Fibroblast of peridontal ligament (primary cell): ENCODE measurements at regions not wholly inside any gene's neighbourhood (a gene's known extent, or its start where the extent isn't known, plus 50 kb on each side); places are given as distances from the start of the nearest gene placed in this dataset.
A peak's percentile ranks its signal among the peaks of the same experiment; 100 is the strongest.
"Not testable (repeated sequence)": the region's sequence is repeated elsewhere in the genome, so short reads cannot be mapped to it uniquely, and the experiment has no call there.

ENCODE experiments used
- DNase-seq: peaks from one replicate; pipeline ENCODE4 v3.0.0-alpha.2; 2010; ENCODE audit errors: extremely low read depth

DNA sequence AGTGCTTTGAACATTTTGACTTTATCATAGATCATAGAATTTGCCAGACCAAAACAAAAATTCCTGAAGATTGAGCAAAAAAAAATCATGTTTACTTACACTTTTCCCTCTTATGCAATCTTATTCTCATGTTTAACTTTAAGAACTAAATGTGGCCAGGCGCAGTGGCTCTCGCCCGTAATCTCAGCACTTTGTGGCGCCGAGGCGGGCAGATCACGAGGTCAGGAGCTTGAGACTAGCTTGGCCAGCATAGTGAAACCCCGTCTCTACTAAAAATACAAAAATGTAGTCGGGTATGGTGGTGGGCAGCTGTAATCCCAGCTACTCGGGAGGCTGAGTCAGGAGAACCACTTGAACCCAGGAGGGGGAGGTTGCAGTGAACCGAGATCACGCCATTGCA, 227.9 kb upstream of the KYNU start:
- DNase-seq, result no peak

DNA sequence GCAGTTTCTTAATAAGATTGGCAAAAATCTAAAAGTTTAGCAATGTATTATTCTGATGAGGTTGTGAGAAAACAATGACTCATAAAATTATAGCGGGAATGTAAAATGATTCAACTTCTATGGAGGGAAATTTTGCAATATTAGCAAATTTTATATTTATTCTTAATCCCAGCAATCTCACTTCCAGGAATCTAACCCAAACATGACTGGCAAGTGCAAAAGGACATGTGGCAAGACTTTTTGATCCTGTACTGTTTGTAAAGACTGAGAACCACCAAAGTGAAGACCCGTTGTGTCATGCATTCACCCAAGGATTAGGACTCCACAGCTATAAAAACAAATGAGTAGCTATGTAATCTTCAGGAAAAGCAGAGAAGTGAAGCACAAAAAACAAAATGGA, 234.8 kb upstream of the KYNU start:
- peak; percentile 37 for DNase-seq

DNA sequence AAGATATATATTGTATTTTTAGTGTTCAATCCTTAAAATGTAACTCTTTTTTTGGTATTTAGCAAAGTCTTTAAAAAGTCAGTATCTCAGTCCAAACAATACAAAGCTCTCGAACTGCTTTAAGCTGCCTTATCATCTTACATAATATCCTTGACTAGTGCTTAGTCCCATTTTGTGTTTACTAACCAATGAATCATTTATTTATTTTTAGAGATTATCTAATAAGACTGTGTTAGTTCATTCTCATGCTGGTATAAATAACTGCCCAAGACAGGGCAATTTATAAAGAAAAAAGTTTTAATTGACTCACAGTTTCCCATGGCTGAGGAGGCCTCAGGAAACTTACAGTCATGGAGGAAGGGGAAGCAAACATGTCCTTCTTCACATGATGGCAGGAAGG, 248.3 kb upstream of the KYNU start:
- no peak for DNase-seq

DNA sequence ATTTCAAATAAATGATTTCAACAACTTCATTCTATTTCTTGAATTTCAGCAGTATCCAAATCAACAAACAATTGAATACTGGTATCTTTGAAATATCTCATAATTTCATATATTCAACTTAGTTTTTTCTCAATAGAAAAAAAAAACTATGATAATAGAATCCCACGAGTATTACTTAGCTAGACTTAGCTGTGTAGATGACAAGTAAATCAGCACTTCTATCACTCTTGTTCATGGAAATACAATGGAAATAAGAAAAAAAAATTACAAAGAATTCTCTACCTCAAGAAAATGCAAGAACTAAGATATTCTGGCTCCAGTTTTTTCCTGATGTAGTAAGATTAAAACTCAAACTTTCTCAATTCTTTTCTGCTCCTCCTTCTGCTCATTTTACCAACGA, 256.2 kb upstream of the KYNU start:
- no peak for DNase-seq

DNA sequence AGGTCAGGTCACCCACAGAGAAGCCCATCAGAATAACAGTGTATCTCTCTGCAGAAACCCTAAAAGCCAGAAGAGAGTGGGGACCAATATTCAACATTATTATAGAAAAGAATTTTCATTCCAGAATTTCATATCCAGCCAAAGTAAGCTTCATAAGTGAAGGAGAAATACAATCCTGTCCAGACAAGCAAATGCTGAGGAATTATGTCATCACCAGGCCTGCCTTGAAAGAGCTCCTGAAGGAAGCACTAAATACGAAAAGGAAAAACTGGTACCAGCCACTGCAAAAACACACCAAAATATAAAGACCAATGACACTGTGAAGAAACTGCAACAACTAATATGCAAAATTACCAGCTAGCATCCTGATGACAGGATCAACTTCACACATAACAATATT, 260.0 kb upstream of the KYNU start:
- no peak for DNase-seq

DNA sequence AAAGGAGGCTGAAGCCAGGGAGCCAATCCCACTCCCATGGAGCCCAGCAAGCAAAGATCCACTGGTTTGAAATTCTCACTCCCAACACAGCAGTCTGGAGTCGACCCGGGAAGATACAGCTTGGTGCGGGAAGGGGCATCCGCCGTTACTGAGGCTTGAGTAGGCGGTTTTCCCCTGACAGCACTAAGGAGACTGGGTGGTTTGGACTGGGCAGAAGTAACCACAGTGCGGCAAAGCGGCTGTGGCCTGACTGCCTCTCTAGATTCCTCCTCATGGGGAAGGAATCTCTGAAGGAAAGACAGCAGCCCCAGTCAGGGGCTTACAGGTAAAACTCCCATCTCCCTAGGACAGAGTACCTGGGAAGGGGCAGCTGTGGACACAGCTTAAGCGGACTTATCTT, 261.6 kb upstream of the KYNU start:
- no peak for DNase-seq

DNA sequence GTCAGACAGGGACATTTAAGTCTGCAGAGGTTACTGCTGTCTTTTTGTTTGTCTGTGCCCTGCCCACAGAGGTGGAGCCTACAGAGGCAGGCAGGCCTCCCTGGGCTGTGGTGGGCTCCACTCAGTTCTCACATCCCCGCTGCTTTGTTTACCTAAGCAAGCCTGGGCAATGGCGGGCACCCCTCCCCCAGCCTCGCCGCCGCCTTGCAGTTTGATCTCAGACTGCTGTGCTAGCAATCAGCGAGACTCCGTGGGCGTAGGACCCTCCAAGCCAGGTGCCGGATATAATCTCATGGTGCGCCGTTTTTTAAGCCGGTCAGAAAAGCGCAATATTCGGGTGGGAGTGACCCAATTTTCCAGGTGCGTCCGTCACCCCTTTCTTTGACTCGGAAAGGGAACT, 264.3 kb upstream of the KYNU start:
- not testable (repeated sequence) for DNase-seq

DNA sequence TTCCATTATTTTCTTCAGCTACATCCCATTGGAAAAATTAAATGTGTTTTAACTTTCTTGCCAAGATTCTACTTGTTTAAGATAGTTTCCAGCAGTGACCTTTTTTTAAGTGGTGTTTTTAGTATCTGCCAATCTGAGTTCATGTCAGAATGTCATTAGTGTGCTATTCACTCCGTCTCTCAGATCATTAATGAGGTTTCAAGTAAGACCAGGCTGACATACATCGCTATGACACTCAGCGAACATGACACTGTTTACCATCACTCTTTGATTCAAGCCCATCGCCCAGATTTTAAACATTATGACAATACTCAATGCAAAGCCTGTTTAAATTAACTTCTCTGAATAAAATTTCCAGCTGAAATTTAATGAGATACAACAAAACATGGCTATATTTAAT, 272.0 kb upstream of the KYNU start:
- DNase-seq, result no peak

DNA sequence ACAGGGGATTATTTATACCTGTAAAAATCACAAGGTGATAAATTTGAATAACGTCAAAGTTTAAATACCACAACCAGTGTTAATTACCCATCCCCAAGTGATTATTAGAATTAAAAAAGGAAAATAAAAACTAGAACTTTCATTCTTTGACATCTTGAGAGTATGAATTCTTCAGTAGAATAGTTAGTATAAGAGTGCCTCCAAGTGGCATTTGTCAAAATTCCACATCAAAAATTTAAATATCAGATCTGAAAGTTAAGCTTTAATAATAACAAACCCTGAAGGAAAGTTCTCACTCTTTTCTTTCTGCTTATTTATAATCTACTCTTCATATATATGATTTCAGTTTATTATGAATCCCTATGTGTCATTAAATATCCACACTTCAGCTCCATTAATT, 273.7 kb upstream of the KYNU start:
- peak; percentile 26 for DNase-seq

DNA sequence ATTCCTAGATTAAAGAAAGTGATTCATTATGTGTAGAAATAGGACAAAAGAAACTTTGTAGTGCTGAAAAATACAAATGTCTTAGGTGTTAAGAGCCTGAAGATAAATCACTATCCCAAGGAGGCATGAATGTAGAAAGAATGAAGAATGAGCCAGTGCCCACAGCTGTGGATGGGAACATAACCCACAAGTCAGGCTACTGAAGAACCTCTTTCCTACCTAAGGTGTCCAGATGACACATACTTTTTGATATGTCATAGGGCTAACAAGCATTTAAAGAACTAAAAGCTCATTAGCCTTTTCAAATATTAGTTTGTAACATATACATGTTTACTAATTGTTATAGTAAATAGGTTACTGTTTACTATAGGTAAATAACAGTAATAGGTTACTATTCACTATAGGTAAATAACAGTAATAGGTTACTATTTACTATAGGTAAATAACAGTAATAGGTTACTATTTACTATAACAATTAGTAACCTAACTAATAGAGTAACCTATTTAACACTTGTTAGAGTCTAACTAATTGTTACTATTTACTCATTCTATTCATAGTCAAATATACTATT, 275.0 kb upstream of the KYNU start:
- DNase-seq, result no peak

DNA sequence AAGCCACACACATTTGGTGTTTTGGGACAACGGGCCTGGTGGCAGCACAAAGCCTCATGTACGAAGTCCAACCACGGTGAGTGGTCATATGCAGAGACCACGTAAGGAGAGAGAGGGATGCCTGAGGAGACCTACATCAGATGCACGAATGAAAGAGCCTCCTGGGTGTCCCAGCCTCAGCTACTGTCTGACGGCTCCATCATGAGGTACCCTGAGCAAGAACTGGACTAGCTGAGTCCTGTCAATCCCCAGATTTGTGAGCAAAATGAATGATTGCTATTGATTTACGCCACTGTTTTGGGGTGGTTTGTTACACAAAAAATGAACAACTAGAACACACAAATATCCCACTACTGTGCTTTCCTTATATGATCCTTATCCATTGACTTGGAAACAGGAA, 275.7 kb upstream of the KYNU start:
- DNase-seq, result no peak

DNA sequence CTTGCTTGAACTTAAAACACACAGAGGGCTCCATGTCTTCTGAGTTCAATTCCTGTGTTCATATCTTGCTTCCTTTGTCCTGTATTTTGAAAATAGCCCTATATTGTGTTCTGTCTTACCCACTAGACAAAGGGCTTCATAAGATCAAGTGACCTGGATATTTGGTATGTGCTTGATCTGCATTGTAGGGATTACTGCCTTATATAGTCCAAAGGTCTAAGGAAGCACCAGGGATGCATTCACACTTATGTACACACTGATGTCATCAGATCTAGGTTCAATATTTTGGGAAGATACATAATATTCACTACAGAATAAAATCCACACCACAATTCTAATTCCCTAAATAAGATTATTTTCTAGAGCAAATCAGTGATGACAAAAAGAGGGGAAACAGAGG, 278.0 kb upstream of the KYNU start:
- DNase-seq, result no peak

DNA sequence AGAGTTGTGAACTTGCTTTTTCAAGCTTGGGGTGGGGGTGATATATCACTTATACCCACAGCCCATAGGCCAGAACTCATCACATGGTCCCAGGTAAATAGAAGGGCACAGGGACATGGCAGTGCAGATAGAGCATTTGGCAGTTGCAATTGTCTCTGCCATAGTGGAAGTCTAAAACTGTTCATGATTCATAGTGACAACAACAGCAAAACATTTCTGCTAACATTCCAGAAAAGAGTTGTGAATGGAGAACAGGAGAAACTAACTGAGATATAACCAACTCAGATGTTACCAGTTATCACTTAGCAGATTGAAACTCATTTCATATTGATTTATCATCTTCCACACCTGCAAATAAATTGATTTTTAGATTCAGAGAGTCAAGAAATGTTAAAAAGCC, 278.6 kb upstream of the KYNU start:
- no peak for DNase-seq

DNA sequence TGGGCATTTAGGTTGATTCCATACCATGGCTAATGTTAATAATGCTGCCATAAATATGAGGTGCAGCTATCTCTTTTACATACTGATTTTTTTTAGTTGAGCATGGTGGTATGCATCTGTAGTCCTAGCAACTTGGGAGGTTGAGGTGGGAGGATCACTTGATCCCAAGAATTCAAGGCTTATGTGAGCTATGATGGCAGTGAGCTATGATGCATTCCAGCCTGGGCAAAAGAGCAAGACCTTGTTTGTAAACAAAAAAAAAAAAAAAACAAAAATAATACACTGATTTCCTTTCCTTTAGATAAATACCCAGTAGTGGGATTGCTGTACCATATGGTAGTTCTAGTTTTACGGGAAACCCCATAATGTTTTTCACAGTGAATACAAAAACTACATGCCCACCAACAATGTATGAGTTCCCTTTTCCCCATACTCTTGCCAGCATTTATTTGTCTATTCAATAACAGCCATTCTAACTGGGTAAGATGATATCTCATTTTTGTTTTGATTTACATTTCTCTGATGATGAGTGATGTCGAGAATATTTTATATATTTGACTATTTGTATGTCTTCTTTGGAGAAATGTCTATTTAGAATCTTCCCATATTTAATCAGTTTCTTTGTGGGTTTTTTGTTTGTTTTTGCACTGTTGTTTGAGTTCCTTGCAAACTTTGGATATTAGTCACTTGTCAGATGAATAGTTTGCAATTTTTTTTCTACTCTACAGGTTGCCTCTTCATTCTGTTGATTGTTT, 281.0 kb upstream of the KYNU start:
- DNase-seq, result peak; percentile 28

DNA sequence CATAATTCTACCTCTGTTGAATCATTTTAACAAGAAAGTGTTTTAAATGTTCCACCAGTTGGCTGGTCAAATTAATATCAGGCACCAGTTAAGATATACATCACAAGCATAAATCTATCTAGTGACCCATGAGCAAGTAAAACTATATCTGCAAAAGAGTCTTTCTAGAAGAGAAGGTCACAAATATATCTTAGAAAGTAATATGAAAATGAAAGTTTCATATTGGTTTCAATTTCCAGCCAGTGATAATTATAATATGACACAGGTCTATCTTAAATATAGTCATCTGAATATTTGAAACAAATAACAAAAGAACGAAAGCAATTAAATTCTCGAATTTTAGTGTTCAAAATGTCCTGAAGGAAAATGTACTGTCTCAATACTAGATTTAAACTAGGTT, 282.5 kb upstream of the KYNU start:
- DNase-seq, result no peak

DNA sequence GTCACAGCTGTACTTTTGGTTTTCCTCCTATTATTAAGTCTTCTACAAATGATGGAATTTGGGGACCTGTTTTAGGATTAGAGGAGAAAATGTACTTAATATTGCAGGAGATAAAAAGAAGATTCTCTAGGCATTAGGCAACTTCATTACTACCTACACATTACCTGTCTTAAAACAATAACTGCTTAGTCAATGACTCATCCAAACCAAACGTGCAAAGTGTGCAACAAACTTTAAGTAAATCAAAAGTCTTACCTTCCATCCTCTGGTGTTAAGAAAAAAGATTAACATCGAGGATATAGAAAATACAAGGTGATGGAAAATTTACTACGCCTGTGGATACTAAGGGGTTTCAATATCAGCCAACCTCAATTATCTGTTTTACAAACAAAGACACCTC, 285.3 kb upstream of the KYNU start:
- no peak for DNase-seq

DNA sequence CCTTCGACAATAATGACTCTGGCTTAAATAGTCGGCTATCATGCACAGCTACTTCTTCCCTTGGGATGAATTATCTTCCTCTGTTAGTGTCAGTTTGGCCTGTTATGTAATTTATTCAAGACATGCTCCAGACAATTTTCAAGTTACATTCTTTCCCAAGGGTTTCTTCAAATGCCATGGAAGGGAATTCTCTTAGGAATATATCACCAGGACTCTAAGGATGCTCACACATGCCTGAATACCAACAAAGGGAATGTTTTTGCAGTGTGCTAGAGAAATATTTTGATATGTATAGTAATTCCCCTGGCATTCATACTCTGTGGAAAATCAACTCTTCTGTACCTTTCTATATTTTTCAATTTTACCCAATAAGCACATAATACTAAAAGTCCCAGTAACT, 286.0 kb upstream of the KYNU start:
- DNase-seq, result no peak

DNA sequence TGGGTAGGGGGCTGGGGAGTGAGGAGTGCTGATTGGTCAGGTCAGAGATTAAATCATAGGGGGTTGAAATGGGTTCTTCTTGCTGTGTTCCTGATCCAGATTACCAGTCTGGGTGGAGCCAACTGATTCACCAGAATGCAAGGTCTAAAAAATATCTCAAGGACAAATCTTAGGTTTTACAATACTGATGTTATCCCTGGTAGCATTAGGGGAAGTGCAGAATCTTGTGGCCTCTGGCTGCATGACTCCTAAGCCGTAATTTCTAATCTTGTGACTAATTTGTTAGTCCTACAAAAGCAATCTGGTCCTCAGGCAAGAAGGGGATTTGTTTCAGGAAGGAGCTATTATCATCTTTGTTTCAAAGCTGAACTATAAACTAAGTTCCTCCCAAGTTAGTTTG, 289.2 kb upstream of the KYNU start:
- DNase-seq, result no peak

DNA sequence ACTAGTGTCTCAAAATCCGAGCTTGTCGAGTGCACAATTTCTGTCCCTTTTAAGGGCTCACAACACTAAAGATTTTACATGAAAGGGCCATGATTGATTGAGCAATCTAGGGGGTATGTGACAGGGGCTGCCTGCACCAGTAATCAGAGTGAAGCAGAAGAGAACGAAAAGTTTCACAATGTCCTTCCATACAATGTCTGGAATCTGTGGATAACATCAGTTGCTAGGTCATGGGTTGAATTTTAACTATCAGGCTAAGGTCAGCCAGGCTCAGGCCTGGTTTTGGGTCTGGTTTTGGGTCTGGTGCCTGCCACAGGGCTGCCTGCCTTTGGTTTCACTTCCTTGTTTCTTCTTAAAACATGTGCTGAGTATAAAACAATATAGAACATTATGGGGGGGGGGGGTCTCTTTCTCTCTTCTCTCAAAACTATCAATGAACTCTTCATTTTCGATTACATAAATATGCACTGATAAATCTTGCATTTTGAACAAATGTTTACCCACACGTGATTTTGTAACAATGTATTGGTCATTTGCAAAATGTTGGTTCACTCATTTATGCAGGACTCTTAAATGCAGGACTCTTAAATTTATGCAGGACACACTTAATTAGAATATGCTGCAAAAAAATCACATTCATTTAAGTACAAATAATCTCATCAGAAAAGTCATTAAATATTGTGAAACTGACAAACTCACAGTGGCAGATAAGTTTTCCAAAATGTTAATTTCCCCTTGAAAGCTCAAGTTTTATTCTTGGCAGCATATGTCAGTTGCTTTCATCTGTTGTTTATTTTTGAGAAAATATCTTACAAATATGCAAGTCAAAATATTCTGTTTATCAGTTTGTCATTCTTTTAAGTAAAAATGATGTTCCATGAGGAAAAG, 290.5 kb upstream of the KYNU start:
- no peak for DNase-seq

DNA sequence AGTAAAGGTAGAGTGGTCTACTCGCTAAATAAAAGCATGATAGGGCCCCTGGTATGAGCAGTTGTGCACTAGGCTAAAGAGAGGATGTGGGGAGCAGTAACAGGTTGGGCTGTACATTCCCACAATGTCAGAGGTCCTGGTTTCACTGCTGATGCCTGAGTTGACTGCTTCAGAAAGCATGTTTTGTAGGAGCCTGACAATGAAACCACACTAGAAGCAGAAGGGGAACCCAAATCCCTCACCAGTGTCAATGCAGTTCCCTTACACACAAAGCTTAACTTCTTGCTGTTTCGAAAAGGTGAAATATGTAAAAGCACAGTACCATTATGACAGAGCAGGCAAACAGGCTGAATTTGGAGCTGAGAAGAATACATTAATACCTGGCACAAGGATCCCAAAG, 291.7 kb upstream of the KYNU start:
- DNase-seq, result no peak

DNA sequence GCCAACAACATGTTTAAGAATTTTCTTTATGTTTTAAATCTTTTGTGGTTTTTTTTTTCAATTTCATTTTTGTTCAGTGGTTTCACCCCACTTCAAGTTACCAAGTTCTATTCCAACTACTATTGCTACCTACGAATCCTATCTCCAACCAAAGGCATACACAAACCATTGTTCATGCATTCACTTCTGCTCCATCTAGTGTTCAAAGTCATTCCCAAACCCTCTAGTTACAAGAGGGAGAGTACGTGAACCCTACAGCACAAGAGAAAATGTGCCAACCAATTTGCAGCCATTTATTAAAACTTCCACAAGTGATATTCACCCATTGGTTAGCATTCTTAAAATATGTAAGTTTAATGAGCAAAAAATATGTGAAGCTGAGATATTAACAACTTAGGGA, 295.1 kb upstream of the KYNU start:
- no peak for DNase-seq

DNA sequence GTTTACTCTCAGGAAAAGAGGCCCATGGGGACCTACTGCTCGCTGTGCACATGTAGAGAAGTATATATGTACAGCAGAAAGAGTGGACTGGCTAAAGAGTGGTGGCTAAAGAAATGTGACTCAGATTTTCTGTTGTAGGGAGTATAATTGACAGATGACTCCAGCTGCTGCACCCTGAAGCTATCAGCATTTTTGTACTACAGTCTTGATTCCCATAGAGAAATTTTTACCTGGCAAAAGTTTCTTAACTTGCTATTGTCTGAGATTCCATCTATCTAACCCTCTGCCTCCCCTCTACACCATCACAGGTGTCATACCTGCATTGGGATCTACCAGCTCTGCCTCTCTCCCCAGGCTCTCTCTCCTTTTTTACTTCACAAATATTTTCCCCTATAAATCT, 296.0 kb upstream of the KYNU start:
- no peak for DNase-seq

DNA sequence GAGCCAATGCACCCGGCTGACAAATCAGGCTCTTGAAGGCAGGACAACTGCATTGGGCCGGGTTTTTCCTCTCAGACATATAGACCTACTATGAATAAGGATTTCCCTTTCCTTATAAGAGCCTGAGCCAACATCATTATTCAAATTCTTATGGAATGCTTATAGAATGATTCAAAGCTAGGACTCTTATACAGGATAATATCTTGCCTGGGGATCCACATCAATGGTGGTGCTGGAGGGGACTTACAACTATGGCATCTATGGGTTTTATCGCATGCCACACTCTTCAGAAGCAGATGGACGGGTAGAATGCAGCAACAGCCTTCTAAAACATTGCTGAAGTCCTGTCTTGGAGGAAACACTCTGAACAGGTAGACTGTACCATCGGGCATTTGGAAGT, 296.8 kb upstream of the KYNU start:
- no peak for DNase-seq
